ENCODE measurements at regions not wholly inside any gene's neighbourhood (a gene's known extent, or its start where the extent isn't known, plus 50 kb on each side); places are given as distances from the start of the nearest gene placed in this dataset.

DNA sequence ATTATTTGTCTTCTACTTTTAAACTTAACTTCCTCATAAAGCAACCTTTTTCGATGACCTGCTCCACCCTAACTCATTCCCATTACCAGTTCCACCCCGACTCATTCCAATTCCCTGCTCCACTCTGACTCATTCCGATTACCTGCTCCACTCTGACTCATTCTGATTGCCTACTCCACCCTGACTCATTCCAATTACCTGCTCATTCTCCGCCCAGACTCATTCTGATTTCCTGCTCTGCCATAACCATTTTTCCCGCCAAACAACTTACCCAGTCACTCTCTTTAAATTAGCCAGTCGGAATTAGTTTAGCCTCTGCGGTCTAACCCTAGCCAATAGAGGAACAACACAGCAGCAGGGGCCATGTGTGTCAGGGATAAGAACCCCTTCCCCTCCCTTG is 249.1 kb downstream of the DPY19L2 start:
- intact Hi-C loops (cut with DNase I, micrococcal nuclease), result no loop called here
- Mint-ChIP-seq H3K36me3 (ENCODE audit: low read depth) (no peaks in the 10 kb centered on the region), H3K9me3 (peaks cover 5% of the 10 kb centered on the region), H3K4me3 (no peak overlapping the region), H3K4me1 (ENCODE audit: low read depth) (no peaks in the 10 kb centered on the region), H3K27ac (no peak overlapping the region), H3K27me3 (peaks cover 7% of the 10 kb centered on the region)
- POLR2A ChIA-PET, result no interaction called here
- TF ChIP-seq, protein P1, sequence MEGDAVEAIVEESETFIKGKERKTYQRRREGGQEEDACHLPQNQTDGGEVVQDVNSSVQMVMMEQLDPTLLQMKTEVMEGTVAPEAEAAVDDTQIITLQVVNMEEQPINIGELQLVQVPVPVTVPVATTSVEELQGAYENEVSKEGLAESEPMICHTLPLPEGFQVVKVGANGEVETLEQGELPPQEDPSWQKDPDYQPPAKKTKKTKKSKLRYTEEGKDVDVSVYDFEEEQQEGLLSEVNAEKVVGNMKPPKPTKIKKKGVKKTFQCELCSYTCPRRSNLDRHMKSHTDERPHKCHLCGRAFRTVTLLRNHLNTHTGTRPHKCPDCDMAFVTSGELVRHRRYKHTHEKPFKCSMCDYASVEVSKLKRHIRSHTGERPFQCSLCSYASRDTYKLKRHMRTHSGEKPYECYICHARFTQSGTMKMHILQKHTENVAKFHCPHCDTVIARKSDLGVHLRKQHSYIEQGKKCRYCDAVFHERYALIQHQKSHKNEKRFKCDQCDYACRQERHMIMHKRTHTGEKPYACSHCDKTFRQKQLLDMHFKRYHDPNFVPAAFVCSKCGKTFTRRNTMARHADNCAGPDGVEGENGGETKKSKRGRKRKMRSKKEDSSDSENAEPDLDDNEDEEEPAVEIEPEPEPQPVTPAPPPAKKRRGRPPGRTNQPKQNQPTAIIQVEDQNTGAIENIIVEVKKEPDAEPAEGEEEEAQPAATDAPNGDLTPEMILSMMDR (IDR thresholded peaks at IDR 0.05), result no peak
- Histone ChIP-seq H3K27me3 (ENCODE audit: control insufficient read depth in 1 of 2, insufficient read depth in 2 of 2, low read length in 2 of 2) (no peaks in the 10 kb centered on the region), H3K27ac (ENCODE audit: low read depth in 1 of 2, low read length in 2 of 2) (no peak overlapping the region), H3K4me3 (ENCODE audit: low read length) (no peak overlapping the region), H3K9me3 (ENCODE audit: control insufficient read depth in 1 of 2, insufficient read depth in 1 of 2, low read length in 2 of 2) (peaks cover 0 to 4% of the 10 kb centered on the region in 2 experiments), H3K4me1 (ENCODE audit: insufficient read depth, low read length) (no peaks in the 10 kb centered on the region), H3K36me3 (ENCODE audit: insufficient read depth, low read length) (no peaks in the 10 kb centered on the region)
- ATAC-seq (ENCODE audit: poor library complexity) (no peak), DNase-seq (no peak)
- CTCF ChIA-PET, result no interaction called here

DNA sequence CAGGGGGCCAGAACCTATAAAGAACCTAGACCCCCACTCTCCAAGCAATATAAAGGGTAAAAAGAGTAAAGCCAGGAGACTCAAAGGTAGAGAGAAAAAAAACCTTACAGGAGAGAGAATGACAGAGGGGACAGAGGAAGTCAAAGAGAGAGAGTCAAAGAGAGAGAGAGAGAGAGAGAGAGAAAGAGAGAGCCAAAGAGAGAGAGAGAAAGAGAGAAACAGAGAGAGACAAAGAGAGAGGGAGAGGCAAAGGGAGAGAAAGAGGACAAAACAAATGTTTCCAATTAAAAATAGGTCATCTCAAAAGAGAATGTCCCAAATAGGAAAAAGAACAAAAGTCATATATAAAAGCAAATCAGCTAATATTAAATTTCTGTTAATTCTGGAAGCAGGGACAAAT is 251.5 kb downstream of the DPY19L2 start:
- peaks cover 0 to 4% of the 10 kb centered on the region in 2 experiments for H3K9me3 ChIP-seq (ENCODE audit: control insufficient read depth in 1 of 2, insufficient read depth in 1 of 2, low read length in 2 of 2)
- ATAC-seq (ENCODE audit: poor library complexity), result no peak
- CTCF ChIA-PET, result no interaction called here
- Mint-ChIP-seq H3K9me3 (peaks cover 5% of the 10 kb centered on the region), H3K27ac (no peak overlapping the region), H3K4me1 (ENCODE audit: low read depth) (no peaks in the 10 kb centered on the region), H3K4me3 (no peak overlapping the region), H3K27me3 (peaks cover 7% of the 10 kb centered on the region), H3K36me3 (ENCODE audit: low read depth) (no peaks in the 10 kb centered on the region)
- intact Hi-C loops (cut with DNase I, micrococcal nuclease), result no loop called here
- no peaks in the 10 kb centered on the region for H3K4me1 ChIP-seq (ENCODE audit: insufficient read depth, low read length)
- H3K27ac ChIP-seq (ENCODE audit: low read depth in 1 of 2, low read length in 2 of 2), result no peak overlapping the region
- DNase-seq, result no peak
- no peaks in the 10 kb centered on the region for H3K36me3 ChIP-seq (ENCODE audit: insufficient read depth, low read length)
- TF ChIP-seq, protein P1 (IDR thresholded peaks at IDR 0.05), result no peak
- H3K4me3 ChIP-seq (ENCODE audit: low read length), result no peak overlapping the region
- H3K27me3 ChIP-seq (ENCODE audit: control insufficient read depth in 1 of 2, insufficient read depth in 2 of 2, low read length in 2 of 2), result no peaks in the 10 kb centered on the region
- POLR2A ChIA-PET, result no interaction called here

DNA sequence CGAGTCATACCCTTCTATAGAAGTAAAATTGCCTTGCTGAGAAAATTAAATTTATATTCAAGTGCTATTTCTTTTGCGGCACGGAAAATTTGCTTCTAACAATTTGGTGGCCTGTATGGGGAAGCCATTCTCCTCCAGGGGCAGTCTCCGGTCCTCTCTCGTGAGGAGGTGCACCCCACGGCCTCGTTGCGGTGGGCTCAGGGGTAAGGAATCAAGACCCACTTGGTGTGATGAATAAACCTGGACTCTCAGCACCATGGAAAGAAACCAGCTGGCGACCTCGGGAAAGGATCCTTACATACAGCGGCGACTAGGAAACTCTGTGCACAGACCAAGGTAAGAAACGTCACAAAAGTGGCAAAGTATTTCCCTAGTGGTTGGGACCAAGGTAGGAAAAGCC is 252.9 kb downstream of the DPY19L2 start:
- H3K4me1 Mint-ChIP-seq (ENCODE audit: low read depth), result no peaks in the 10 kb centered on the region
- POLR2A ChIA-PET, result no interaction called here
- no peaks in the 10 kb centered on the region for H3K36me3 ChIP-seq (ENCODE audit: insufficient read depth, low read length)
- peaks cover 5% of the 10 kb centered on the region for H3K9me3 Mint-ChIP-seq
- intact Hi-C loops (cut with DNase I, micrococcal nuclease), result no loop called here
- no peaks in the 10 kb centered on the region for H3K36me3 Mint-ChIP-seq (ENCODE audit: low read depth)
- DNase-seq, result no peak
- H3K27ac Mint-ChIP-seq, result no peak overlapping the region
- TF ChIP-seq, protein P1 (IDR thresholded peaks at IDR 0.05), result no peak
- H3K27me3 Mint-ChIP-seq, result peaks cover 7% of the 10 kb centered on the region
- no peak overlapping the region for H3K4me3 ChIP-seq (ENCODE audit: low read length)
- H3K9me3 ChIP-seq (ENCODE audit: control insufficient read depth in 1 of 2, insufficient read depth in 1 of 2, low read length in 2 of 2), result peaks cover 0 to 4% of the 10 kb centered on the region in 2 experiments
- CTCF ChIA-PET, result no interaction called here
- no peak overlapping the region for H3K27ac ChIP-seq (ENCODE audit: low read depth in 1 of 2, low read length in 2 of 2)
- no peak overlapping the region for H3K4me3 Mint-ChIP-seq
- H3K27me3 ChIP-seq (ENCODE audit: control insufficient read depth in 1 of 2, insufficient read depth in 2 of 2, low read length in 2 of 2), result no peaks in the 10 kb centered on the region
- ATAC-seq (ENCODE audit: poor library complexity), result no peak
- H3K4me1 ChIP-seq (ENCODE audit: insufficient read depth, low read length), result no peaks in the 10 kb centered on the region
